GM23338 (cell line): ENCODE measurements at regions not wholly inside any gene's neighbourhood (a gene's known extent, or its start where the extent isn't known, plus 50 kb on each side); places are given as distances from the start of the nearest gene placed in this dataset.

ENCODE experiments used
- ATAC-seq: fragments of 200-7000 bp; cut with Tn5 transposase; 3 replicates; pipeline ENCODE4 v1.9.1; 2020
- DNase-seq: peaks from one replicate; pipeline ENCODE4 v3.0.0-alpha.2; 2015; ENCODE audit warnings: low spot score
- H2AFZ ChIP-seq: fragments of 200-600 bp; sonication (generic); 2 replicates; pipeline ENCODE4 v1.8.0; 2016; ENCODE audit warnings: antibody characterized with exemption, mild to moderate bottlenecking, moderate library complexity
- H3F3A ChIP-seq: fragments of 200-600 bp; sonication (generic); replicated peaks from 2 replicates; pipeline ENCODE4 v1.8.0; 2017; ENCODE audit warnings: antibody characterized with exemption, mixed run types, low read depth
- H3K27ac ChIP-seq: fragments of 200-600 bp; sonication (generic); 2 replicates; pipeline ENCODE4 v1.6.1; 2016; ENCODE audit warnings: low read depth
- H3K27me3 ChIP-seq: fragments of 200-600 bp; sonication (generic); 2 replicates; pipeline ENCODE4 v1.8.0; 2016; ENCODE audit warnings: mild to moderate bottlenecking, mixed run types, moderate library complexity; ENCODE audit not compliant: insufficient read depth
- H3K36me3 ChIP-seq: fragments of 200-600 bp; sonication (generic); 2 replicates; pipeline ENCODE4 v1.8.0; 2016; ENCODE audit warnings: mild to moderate bottlenecking; ENCODE audit not compliant: insufficient read depth
- H3K4me1 ChIP-seq: fragments of 200-600 bp; sonication (generic); 2 replicates; pipeline ENCODE4 v1.8.0; 2016; ENCODE audit warnings: mild to moderate bottlenecking, moderate library complexity; ENCODE audit not compliant: insufficient read depth
- H3K4me2 ChIP-seq: fragments of 200-600 bp; sonication (generic); 2 replicates; pipeline ENCODE4 v1.7.1; 2017; ENCODE audit warnings: mixed run types
- H3K4me3 ChIP-seq: fragments of 200-600 bp; sonication (generic); 2 replicates; pipeline ENCODE4 v1.6.1; 2016; ENCODE audit warnings: mixed run types
- H3K79me2 ChIP-seq: fragments of 200-600 bp; sonication (generic); replicated peaks from 2 replicates; pipeline ENCODE4 v1.8.0; 2017; ENCODE audit warnings: mild to moderate bottlenecking; ENCODE audit not compliant: insufficient read depth
- H3K9me2 ChIP-seq: fragments of 200-600 bp; sonication (generic); 2 replicates; pipeline ENCODE4 v1.8.0; 2017; ENCODE audit not compliant: insufficient read depth
- H4K20me1 ChIP-seq: fragments of 200-600 bp; sonication (generic); replicated peaks from 2 replicates; pipeline ENCODE4 v1.8.0; 2017; ENCODE audit warnings: mild to moderate bottlenecking; ENCODE audit not compliant: insufficient read depth
- H3K27ac Mint-ChIP-seq: 2 replicates; pipeline ENCODE4 v1.8.0; 2020; ENCODE audit warnings: inconsistent platforms, mild to moderate bottlenecking, moderate library complexity, mixed read lengths
- H3K27me3 Mint-ChIP-seq: 3 replicates; pipeline ENCODE4 v1.8.0; 2022; ENCODE audit warnings: low read depth, mild to moderate bottlenecking, moderate library complexity, mixed read lengths, inconsistent platforms; ENCODE audit not compliant: insufficient read depth, poor library complexity
- H3K36me3 Mint-ChIP-seq: 3 replicates; pipeline ENCODE4 v1.8.0; 2021; ENCODE audit warnings: low read depth, mild to moderate bottlenecking, inconsistent platforms, moderate library complexity, mixed read lengths
- H3K4me1 Mint-ChIP-seq: 3 replicates; pipeline ENCODE4 v1.8.0; 2020; ENCODE audit warnings: mild to moderate bottlenecking, inconsistent platforms, mixed read lengths
- H3K4me3 Mint-ChIP-seq: 3 replicates; pipeline ENCODE4 v1.8.0; 2021; ENCODE audit warnings: moderate library complexity, mild to moderate bottlenecking, inconsistent platforms, mixed read lengths
- H3K9me3 Mint-ChIP-seq: 3 replicates; pipeline ENCODE4 v1.8.0; 2020; ENCODE audit warnings: moderate library complexity, mild to moderate bottlenecking, inconsistent platforms, mixed read lengths
- CREB1 ChIP-seq: fragments of 250-450 bp; sonication (Bioruptor Pico); IDR thresholded peaks from 2 replicates; pipeline ENCODE4 v1.5.0; 2020; ENCODE audit warnings: low read depth, mild to moderate bottlenecking, moderate library complexity
- CTCF ChIP-seq, 2 experiments: fragments of 200-600 bp in 1 of 2; sonication (generic) in 1 of 2; conservative IDR thresholded peaks; 2 replicates each; pipeline versions ENCODE4 v1.5.1 to v1.6.1; 2016 to 2017; ENCODE audit warnings: antibody characterized with exemption in 2 of 2, low read depth in 2 of 2, mild to moderate bottlenecking in 2 of 2, moderate library complexity in 1 of 2
- ETS1 ChIP-seq: IDR thresholded peaks from 2 replicates; pipeline ENCODE4 v1.6.1; 2016; ENCODE audit warnings: antibody characterized with exemption
- EZH2 ChIP-seq: fragments of 200-600 bp; sonication (generic); IDR thresholded peaks from one replicate; pipeline ENCODE4 v1.8.0; 2017; ENCODE audit warnings: antibody characterized with exemption, mild to moderate bottlenecking, low read depth; ENCODE audit not compliant: unreplicated experiment
- EZH2phosphoT487 ChIP-seq: fragments of 200-600 bp; sonication (generic); IDR thresholded peaks from one replicate; pipeline ENCODE4 v1.8.1; 2018; ENCODE audit warnings: antibody characterized with exemption; ENCODE audit not compliant: unreplicated experiment
- JUNB ChIP-seq: IDR thresholded peaks from one replicate; pipeline ENCODE4 v1.6.1; 2016; ENCODE audit warnings: antibody characterized with exemption; ENCODE audit not compliant: unreplicated experiment
- NANOG ChIP-seq: IDR thresholded peaks from 2 replicates; pipeline ENCODE4 v1.6.1; 2016; ENCODE audit warnings: antibody characterized with exemption, borderline replicate concordance
- REST ChIP-seq: IDR thresholded peaks from one replicate; pipeline ENCODE4 v1.6.1; 2018; ENCODE audit warnings: antibody characterized with exemption; ENCODE audit not compliant: unreplicated experiment
- STAT1 ChIP-seq: IDR thresholded peaks from one replicate; pipeline ENCODE4 v1.6.1; 2016; ENCODE audit warnings: antibody characterized with exemption; ENCODE audit not compliant: unreplicated experiment
- ZNF114 ChIP-seq: fragments of 250-450 bp; sonication (Bioruptor Pico); IDR thresholded peaks from 2 replicates; pipeline ENCODE4 v1.5.0; 2020; ENCODE audit warnings: mild to moderate bottlenecking, moderate library complexity
- ZNF331 ChIP-seq: fragments of 250-450 bp; sonication (Bioruptor Pico); IDR thresholded peaks from 2 replicates; pipeline ENCODE4 v1.5.0; 2020; ENCODE audit warnings: low read depth, mild to moderate bottlenecking, moderate library complexity
- ZNF462 ChIP-seq: fragments of 250-450 bp; sonication (Bioruptor Pico); IDR thresholded peaks from 2 replicates; pipeline ENCODE4 v1.5.0; 2020; ENCODE audit warnings: mild to moderate bottlenecking, moderate library complexity

- TF ChIP-seq ZNF462 (CRISPR knock-in tag): no peak
Observed at GRCh38 chr13:86878781-86879180, 792.4 kb upstream of the SLITRK5 start (continued).

- H3K36me3 Mint-ChIP-seq: no peaks in the 10 kb centered on the region
- H3K27me3 ChIP-seq: peaks cover 85% of the 10 kb centered on the region
- no peaks in the 10 kb centered on the region for H3K9me3 Mint-ChIP-seq
- no peak overlapping the region; the same call in 1 of the 2 replicates for H3K27ac Mint-ChIP-seq
- no peaks in the 10 kb centered on the region for H3F3A ChIP-seq
- H3K4me3 ChIP-seq: no peak overlapping the region
- H3K79me2 ChIP-seq: no peaks in the 10 kb centered on the region
- H3K4me2 ChIP-seq: no peak overlapping the region
- ATAC-seq (peak; percentile 89), DNase-seq (peak; percentile 82)
- H3K36me3 ChIP-seq: no peaks in the 10 kb centered on the region
- H4K20me1 ChIP-seq: no peaks in the 10 kb centered on the region
- peaks cover 28% of the 10 kb centered on the region for H3K27me3 Mint-ChIP-seq
- H3K4me1 ChIP-seq: peaks cover 8% of the 10 kb centered on the region
- no peak overlapping the region for H2AFZ ChIP-seq
- no peak overlapping the region for H3K27ac ChIP-seq
- H3K4me1 Mint-ChIP-seq: peaks cover 27% of the 10 kb centered on the region
- H3K9me2 ChIP-seq: no peaks in the 10 kb centered on the region
- no peak overlapping the region for H3K4me3 Mint-ChIP-seq
- TF ChIP-seq ZNF114 (CRISPR knock-in tag) (no peak), NANOG (peak; percentile 97), JUNB (no peak), CTCF (conservative IDR thresholded peaks at IDR 0.05; ENCODE audit: low read depth in 2 of 2) (no peak), STAT1 (no peak), EZH2phosphoT487 (no peak), EZH2 (no peak), REST (no peak), ETS1 (peak; percentile 63), CREB1 (CRISPR knock-in tag) (0 out of 2 replicates have a peak, but pooled peaks have one; percentile 17), ZNF331 (no peak)
Observed at GRCh38 chr13:86881390-86881789, 789.8 kb upstream of the SLITRK5 start.
